ENCODE measurements at regions not wholly inside any gene's neighbourhood (a gene's known extent, or its start where the extent isn't known, plus 50 kb on each side); places are given as distances from the start of the nearest gene placed in this dataset.
"Not testable (repeated sequence)": the region's sequence is repeated elsewhere in the genome, so short reads cannot be mapped to it uniquely, and the experiment has no call there.

DNA sequence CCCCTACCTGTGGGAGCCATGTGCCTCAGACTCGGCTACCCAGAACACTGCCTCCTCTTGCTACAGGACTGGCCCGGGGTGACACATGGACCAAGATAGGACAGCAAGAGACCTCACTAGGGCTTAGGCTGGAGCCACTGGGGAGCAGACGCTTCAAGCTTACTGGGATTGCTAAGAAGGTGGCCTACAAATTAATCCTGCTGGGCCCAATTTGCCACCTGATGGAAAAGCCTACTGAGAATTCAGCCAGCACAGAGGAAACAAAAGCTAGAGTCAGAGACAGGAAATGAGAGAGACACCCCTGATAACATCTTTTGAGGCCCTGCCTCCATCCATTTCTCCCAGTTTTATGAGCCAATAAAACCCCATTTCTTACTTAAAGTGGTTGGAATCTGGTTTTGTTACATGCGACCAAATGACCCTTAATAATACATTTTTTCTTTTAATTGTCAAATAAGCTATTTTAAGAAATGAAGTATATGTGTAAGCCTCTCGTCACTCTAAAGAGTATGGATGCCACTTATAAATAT lies 282.1 kb downstream of the CXCL12 start:
- DNase-seq (ENCODE audit: low read depth): no peak

DNA sequence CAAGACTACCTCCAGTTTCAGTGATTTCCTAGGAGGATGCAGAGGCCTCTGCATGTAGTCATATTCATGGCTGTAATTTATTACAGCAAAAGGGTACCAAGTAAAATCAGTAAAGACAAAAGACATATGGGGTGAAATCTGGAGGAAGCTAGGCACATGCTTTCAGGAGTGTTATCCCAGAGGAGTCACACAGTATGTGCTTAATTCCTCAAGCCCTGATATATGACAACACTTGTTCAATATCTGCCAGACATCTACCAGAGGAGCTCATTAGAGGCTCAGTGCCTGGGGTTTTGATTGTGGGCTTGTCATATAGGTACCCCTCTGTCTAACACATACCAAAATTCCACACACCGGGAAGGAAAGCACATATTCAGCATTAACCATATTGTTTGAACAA lies 283.8 kb downstream of the CXCL12 start:
- DNase-seq (ENCODE audit: low read depth): no peak

- DNase-seq (ENCODE audit: low read depth): no peak
Measured at GRCh38 chr10:44099511-44099910, 285.4 kb downstream of the CXCL12 start.

- not testable (repeated sequence) for DNase-seq (ENCODE audit: low read depth)
Measured at GRCh38 chr10:44096217-44096616, 288.7 kb downstream of the CXCL12 start.

DNA sequence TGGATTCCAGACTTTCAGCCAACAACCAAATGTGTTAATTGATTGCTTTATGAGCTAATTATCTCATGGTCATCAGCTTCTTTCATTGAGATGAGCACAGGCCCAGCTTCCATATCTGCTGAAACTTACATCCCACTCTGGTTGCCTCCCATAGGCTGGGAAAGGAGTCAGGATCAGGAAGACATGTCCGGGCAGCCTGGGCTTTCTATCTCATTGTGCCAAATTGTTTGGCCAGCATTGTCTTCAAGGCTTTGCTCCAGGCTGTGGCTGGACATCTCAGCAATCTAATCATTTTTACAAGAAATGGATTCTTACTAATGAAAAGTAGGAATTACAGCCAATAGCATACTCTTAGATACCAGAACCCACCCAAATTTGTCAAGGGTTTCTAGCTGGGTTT lies 295.2 kb downstream of the CXCL12 start:
- no peak for DNase-seq (ENCODE audit: low read depth)

DNA sequence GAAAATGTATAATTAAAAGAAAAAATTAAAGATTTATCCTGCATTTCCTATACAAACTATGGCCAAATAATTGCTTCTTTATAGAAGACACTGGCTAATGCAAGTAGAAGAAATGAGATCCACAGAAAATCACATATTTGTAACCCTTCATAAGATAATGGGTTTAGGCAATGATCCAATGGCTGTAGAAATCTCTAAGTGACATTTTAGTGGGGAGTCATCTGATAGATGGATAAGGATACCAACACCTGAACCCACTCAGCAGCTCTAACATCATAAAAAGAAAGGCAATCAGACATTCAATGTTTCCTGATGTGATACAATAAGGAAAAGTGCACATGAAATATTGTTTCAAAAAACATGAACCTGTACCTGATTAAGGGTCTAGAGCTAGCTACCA lies 297.5 kb downstream of the CXCL12 start:
- DNase-seq (ENCODE audit: low read depth): no peak

DNA sequence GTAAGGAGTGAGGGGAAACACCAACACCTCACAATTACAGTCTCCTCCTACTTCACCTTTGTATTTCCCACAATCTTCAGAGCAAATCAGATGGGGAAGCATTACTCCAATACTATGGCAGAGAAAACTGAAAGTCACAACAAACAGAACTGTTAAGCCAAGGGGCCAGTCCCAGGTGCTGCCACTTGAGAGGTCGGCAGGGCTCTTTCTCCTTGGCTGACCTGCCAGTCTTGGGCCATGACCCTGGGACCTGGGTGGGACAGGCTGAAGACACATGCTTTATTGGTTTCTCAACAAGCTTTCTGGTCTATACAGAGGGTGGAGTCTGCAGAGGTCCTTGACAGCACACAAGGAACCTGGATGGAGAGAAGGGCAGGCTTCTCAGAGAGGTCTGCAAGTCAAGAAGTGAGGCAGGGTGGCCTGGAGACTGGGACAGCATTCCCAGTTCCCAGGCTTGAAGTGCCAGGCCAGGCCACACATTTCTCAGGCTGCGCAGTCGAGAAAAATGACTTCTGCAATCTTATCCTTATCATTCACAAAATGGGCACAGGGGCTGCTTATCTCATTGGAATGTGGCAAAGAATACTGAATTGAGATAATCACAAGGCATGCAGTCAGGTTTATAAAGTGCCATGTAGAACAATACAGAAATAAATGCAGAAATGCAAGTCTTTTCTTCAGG lies 301.0 kb downstream of the CXCL12 start:
- no peak for DNase-seq (ENCODE audit: low read depth)

DNA sequence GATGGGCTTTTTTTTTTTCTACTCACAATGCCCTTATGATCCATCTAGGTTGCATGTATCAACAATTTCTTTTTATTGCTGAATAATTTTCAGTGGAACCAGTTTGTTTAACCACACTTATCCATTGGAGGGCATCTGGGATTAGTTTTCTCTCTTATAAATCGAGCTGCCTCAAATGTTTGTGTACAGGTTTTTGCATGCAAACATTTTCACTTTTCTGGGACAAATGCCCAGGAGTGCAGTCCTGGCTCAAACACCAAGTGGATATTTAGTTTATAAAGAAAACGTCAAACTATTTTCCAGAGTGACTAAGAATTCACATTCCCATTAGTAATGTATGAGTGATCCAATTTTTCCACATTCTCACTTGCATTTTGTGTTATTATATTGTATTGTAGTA lies 313.4 kb downstream of the CXCL12 start:
- DNase-seq (ENCODE audit: low read depth): no peak

GRCh38 chr10:44070282-44070681 lies 314.6 kb downstream of the CXCL12 start:
- DNase-seq (ENCODE audit: low read depth): no peak

DNA sequence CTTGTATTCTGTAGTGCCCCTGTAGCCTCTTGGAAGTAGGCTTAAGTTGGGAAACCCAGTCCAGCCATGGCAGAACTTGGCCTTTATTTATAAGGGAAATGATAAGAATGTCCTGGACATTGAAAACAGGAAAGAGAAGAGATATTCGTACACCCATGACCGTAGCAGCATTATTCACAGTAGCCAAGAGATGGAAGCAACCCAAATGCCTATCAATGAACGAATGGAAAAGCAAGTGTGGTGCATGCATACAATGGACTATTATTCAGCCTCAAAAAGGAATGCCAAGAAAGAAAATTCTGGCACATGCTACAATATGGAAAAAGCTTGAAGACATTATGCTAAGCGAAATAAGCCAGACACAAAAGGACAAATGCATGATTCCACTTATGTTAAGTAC lies 315.3 kb downstream of the CXCL12 start:
- no peak for DNase-seq (ENCODE audit: low read depth)

- no peak for DNase-seq (ENCODE audit: low read depth)
Measured at GRCh38 chr10:44068716-44069482, 316.0 kb downstream of the CXCL12 start.

DNA sequence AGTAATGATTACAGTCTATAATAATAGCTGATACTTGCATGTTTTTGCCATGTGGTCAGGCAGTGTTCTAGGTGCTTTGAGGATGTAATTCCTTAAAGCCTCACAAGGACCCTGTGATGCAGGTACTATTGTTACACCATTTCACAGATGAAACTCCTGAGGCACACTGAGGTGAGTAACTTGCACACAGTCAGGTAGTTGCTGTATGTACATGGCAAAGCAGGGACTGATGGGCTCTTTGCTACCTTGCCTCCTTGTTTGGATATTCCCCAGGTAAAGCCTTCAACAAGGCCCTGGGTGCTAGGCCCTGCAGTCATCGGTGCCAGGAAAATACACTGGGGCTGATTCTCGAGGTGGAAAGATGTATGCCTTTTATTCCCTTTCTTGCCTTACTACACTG lies 317.5 kb downstream of the CXCL12 start:
- no peak for DNase-seq (ENCODE audit: low read depth)

DNA sequence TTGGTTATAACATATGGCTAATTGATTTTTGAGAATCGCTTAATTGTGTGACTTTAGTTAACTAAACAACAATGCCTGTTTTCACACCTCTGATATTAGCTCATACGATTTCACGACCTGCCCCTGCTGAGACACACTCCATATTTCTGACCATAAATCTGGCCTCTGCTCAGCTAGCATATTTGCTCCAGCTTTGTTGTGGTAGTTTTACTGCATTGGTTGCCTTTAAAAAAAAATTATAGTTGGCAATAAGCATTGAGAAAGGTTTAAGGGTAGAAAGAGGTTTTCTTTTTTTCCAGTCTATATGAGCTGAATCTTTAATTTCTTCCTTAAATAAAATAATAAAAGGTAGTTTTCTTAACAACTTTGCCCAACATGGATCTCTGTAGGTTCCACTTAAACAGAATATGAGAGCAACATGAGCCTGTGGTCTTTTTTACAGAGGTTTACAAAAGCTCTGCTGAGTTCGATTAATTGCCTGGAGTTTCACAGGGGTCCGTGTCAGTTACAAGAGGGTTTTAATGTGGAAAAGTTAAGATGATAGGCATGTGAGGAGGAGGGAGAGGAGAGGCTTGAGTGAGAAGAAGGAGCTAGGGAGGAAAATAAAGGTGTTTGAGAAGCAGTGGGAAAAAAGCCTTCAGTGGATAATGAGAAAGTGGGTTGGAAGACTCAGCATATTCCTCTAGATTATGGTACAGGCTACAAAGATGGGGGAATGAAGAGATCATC lies 318.2 kb downstream of the CXCL12 start:
- no peak for DNase-seq (ENCODE audit: low read depth)

DNA sequence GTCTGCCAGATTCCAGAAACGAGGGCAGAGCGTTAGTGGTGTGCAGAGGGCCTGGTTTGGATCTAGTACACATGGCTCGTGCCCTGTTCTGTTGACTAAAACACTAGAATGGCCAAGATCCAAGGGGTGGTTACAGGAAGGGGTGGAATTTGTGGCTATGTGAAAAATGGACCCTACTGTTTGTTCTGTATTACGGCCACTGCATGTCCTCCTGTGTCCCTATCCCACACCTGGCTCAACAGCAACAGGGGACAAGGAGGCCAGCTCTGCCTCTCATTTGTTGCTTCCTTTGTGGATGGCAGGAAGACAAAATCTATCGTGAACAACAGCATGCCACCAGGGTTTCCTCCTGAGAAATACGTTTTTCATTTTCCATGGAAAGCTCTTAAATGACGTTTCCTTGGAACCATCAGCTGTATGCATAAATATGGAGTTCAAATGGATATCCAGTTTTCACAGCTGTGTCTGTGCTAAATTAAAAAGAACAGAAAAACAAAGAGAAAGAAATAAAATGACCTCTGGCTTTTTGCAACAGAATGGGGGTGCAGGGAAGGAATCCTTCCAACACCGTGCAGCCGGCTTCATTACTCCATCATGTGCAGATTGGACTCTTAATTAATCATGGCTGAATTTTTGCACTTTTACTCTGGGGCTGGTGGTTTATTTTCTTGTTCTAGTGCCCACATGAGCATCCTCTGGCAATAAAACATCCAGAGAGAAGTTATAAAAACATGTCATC lies 318.9 kb downstream of the CXCL12 start:
- DNase-seq (ENCODE audit: low read depth): no peak

DNA sequence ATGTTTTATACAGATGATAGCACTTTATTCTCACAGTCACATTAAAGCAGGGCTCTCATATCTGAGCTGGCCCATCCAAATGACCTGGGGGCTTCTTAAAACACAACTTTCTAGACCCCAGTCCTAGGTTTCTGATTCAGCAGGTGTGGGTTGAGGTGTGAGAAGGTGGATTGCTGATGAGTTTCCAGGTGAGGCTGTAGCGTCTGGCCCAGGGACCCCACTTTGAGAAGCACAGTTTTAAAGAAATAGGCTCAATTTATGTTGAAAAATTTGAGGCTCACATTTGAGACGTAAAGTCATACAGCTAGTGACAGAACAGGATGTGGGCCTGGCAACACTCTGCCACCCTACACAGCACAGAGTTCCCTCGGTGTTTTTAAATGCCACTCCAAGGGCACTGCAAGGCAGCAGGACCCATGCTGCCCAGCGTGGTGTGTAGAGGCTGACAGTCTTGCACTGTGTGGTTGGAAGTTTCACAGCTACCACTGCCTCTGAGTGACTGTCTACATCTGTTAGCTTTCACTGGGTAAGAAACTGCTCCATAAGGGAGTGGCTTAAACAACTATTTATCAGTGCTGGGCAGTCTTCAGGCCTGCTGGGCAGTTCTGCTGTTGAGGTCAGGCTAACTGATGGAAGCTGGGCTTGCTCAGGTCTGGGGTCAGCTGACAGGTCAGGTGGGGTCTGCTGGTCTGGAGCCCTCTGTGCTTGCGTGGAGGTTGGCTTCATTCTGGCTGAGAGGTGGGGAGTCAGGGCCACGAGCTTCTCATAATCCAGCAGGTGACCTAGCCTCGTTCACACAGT lies 319.7 kb downstream of the CXCL12 start:
- no peak for DNase-seq (ENCODE audit: low read depth)

DNA sequence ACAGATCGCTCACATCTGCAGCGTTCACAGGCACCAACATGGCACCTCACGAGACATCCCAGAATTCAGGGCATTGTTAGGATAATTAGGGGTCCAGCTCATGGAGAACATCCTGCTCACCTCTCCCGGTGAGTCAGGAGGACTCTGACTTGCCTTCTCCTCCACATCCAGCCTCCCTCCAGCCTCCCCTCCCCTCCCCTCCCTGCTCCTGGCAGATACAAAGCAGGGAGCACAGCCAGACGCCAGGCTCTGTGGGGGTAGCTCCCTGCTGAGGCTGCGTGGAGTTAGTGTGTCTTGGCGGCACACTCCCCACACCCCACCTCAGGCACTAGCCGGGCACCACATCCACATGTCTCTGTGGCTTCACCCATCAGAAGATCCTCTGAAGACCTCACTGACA lies 320.6 kb downstream of the CXCL12 start:
- no peak for DNase-seq (ENCODE audit: low read depth)

- no peak for DNase-seq (ENCODE audit: low read depth)
Measured at GRCh38 chr10:44063686-44064085, 321.2 kb downstream of the CXCL12 start.

DNA sequence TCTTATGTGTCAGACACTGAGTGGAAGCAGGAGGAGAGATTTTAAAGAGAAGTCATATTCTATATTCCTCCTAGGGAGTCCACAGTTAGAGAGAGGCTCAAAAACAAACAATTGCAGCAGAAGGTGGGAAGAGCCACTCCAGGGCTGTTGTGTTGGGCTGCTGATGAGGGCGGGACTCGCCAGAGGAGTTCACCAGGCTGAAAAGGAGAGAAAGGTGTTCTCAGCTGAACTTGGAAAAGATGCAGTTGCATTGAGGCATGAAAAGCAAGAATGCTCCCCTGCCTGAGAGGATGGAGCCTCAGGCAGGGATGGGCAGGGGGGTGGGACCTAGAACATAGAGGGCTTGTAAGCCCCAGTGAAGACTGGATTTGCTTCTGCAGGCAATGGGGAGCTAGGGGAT lies 324.2 kb downstream of the CXCL12 start:
- DNase-seq (ENCODE audit: low read depth): no peak

DNA sequence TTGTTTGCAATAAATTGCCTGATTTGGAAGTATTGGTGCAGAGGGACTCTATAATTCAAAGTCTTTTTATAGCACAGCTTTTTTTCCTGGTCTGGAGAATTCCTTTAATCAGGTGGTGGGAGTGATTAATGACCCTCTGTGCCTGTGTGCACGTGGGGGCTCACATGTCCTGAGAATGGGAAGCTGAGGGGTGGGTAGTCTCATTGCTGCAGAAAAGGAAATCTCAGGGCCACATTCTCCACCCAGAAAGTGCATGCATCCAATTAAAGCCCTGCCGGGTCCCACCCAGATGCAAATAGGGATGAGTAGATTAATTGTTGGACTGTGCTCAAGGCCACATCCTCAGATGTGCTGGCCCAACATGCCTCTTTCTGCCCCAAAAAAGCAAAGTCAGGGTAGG lies 324.7 kb downstream of the CXCL12 start:
- no peak for DNase-seq (ENCODE audit: low read depth)

DNA sequence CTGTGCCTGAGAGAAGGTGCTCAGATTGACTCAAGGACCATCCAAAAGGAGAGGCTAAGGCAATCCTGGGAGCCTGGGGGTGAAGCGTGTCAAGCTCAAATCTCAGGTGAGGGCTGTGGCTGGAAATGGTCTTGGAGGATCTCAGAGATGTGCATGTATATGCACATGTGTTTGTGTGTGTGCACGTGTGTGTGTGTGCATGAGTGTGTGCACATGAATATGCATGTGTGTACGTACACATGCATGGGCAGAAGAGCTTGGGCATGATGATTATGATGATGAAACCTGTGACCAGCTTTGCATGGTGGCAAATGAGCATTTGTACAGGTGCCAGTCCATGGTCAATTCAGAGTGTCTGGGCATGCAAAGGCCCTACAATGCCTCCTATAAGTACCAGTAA lies 326.6 kb downstream of the CXCL12 start:
- no peak for DNase-seq (ENCODE audit: low read depth)

All from CMK (cell line).